Heart left ventricle (tissue), 16 donors: ENCODE measurements at regions not wholly inside any gene's neighbourhood (a gene's known extent, or its start where the extent isn't known, plus 50 kb on each side); places are given as distances from the start of the nearest gene placed in this dataset.

Experiments used
- ATAC-seq, 4 donors: fragments of 200-7000 bp; cut with Tn5 transposase; one replicate each; pipeline ENCODE4 v1.9.1; 2020 to 2022; ENCODE audit warnings: moderate library complexity in 4 of 4, mild to moderate bottlenecking in 3 of 4, moderate number of reproducible peaks in 1 of 4
- DNase-seq, 5 donors: peaks; one replicate each; pipeline ENCODE4 v3.0.0-alpha.2; 2020
- H3K27ac ChIP-seq, 12 donors: fragments of 200-600 bp; sonication (generic) in 4 of 12; one replicate each; pipeline versions ENCODE4 v1.5.0 to v1.8.0; 2016 to 2022; ENCODE audit warnings: mild to moderate bottlenecking in 2 of 12
- H3K27me3 ChIP-seq, 9 donors: fragments of 200-600 bp; sonication (generic) in 2 of 9; one replicate each; pipeline versions ENCODE4 v1.5.1 to v1.8.0; 2016 to 2022; ENCODE audit warnings: mild to moderate bottlenecking in 3 of 9
- H3K36me3 ChIP-seq, 9 donors: fragments of 200-600 bp; sonication (generic) in 2 of 9; one replicate each; pipeline versions ENCODE4 v1.5.0 to v1.8.0; 2018 to 2022; ENCODE audit warnings: mild to moderate bottlenecking in 2 of 9
- H3K4me1 ChIP-seq, 12 donors: fragments of 200-600 bp; sonication (generic) in 4 of 12; one replicate each; pipeline versions ENCODE4 v1.5.0 to v1.8.0; 2016 to 2022; ENCODE audit warnings: mild to moderate bottlenecking in 3 of 12
- H3K4me3 ChIP-seq, 12 donors: fragments of 200-600 bp; sonication (generic) in 4 of 12; one replicate each; pipeline versions ENCODE4 v1.5.0 to v1.8.0; 2017 to 2022; ENCODE audit warnings: mild to moderate bottlenecking in 9 of 12, moderate library complexity in 4 of 12
- H3K9me3 ChIP-seq, 12 donors: fragments of 200-600 bp; sonication (generic) in 4 of 12; one replicate each; pipeline versions ENCODE4 v1.5.0 to v1.8.0; 2016 to 2022; ENCODE audit warnings: mild to moderate bottlenecking in 1 of 12
- POLR2A ChIP-seq, 2 donors: fragments of 450-650 bp; IDR thresholded peaks; one replicate each; pipeline ENCODE4 v1.6.1; 2017; ENCODE audit warnings: antibody characterized with exemption in 2 of 2, mild to moderate bottlenecking in 2 of 2, moderate library complexity in 2 of 2
- WGBS, 4 donors: extraction: QIAGEN DNeasy Blood & Tissue Kit in 2 of 4; methylation state at CpG; one replicate each; pipeline versions ENCODE4 v1.1.5 to v1.1.7; 2013 to 2018; 5-methylcytosine and 5-hydroxymethylcytosine counted together
- intact Hi-C, 10 donors: fragments of 100-400 bp; cut with DNase I; formaldehyde crosslinking; loops; one replicate each; pipeline versions ENCODE4 v1.11.1 to v1.14.2; 2022
- TF ChIP-seq, protein P1 (sequence below), 12 donors: fragments of 200-600 bp; sonication (generic) in 4 of 12; IDR thresholded peaks; one replicate each; pipeline versions ENCODE4 v1.5.0 to v1.8.0; 2018 to 2022; ENCODE audit warnings: antibody characterized with exemption in 12 of 12, mild to moderate bottlenecking in 5 of 12
- donor health status: ischemic (EF 13 %, LVEDD 7.1; RV severe dilation, severe dysfunction).
- donor health status: healthy with polysubstance abuse.
- donor health status: DM: no; HTN: yes; CAD: no.
- donor health status: DM: no; HTN: no; CAD: no.
- donor health status: ischemic (EF 25% LVEDD 6.9; RV normal size, moderate dysfunction).
- donor health status: ischemic (EF 25% LVEDD 5.7; RV mildly dilated, moderate dysfunction).
- donor health status: healthy.
- donor health status: DM: yes; HTN: yes; CAD: no.
- donor health status: ischemic (EF 35%, LVEDD 5.7; RV mildly dilated, moderate dysfunction).
- donor health status: nonischemic (EF 11% LVEDD 7.7; RV severe dilation, severe dysfunction).
- donor health status: DM: yes; HTN: yes; CAD: no.
- donor health status: PGD.
- donor health status: ischemic (EF 29% LVEDD 5.4; RV normal size, mild dysfunction).
- donor health status: nonischemic (EF 23%, LVEDD 6.1; RV moderate dilation, normal function).

- Histone ChIP-seq H3K4me3 (no peak overlapping the region), H3K9me3 (peaks cover 0 to 13% (median 4%) of the 10 kb centered on the region in 12 donors), H3K36me3 (no peaks in the 10 kb centered on the region), H3K27ac (no peak overlapping the region), H3K4me1 (no peaks in the 10 kb centered on the region), H3K27me3 (no peaks in the 10 kb centered on the region)
- TF ChIP-seq, protein P1, sequence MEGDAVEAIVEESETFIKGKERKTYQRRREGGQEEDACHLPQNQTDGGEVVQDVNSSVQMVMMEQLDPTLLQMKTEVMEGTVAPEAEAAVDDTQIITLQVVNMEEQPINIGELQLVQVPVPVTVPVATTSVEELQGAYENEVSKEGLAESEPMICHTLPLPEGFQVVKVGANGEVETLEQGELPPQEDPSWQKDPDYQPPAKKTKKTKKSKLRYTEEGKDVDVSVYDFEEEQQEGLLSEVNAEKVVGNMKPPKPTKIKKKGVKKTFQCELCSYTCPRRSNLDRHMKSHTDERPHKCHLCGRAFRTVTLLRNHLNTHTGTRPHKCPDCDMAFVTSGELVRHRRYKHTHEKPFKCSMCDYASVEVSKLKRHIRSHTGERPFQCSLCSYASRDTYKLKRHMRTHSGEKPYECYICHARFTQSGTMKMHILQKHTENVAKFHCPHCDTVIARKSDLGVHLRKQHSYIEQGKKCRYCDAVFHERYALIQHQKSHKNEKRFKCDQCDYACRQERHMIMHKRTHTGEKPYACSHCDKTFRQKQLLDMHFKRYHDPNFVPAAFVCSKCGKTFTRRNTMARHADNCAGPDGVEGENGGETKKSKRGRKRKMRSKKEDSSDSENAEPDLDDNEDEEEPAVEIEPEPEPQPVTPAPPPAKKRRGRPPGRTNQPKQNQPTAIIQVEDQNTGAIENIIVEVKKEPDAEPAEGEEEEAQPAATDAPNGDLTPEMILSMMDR (IDR thresholded peaks at IDR 0.05): no peak
- TF ChIP-seq POLR2A (IDR thresholded peaks at IDR 0.05): no peak
- WGBS, 4 donors: 64 to 77% (median 73%) methylated on average over 5 of the region's 5 CpGs
- no peak for ATAC-seq
- no peak for DNase-seq
- intact Hi-C loops: no loop called here
These were observed 191.2 kb downstream of the ACTL7B start for GRCh38 chr9:108664309-108665255.

GRCh38 chr9:108663422-108663821, 192.4 kb downstream of the ACTL7B start:
- no peak overlapping the region for H3K4me3 ChIP-seq
- H3K9me3 ChIP-seq: peaks cover 0 to 24% (median 16%) of the 10 kb centered on the region in 12 donors
- no peak for ATAC-seq
- 59 to 72% (median 70%) methylated on average over 2 of the region's 2 CpGs for WGBS, 4 donors
- H3K27me3 ChIP-seq: no peaks in the 10 kb centered on the region
- intact Hi-C loops: no loop called here
- H3K27ac ChIP-seq: no peak overlapping the region
- no peak for DNase-seq
- H3K4me1 ChIP-seq: no peaks in the 10 kb centered on the region
- TF ChIP-seq, protein P1 (IDR thresholded peaks at IDR 0.05): no peak
- no peak for TF ChIP-seq POLR2A (IDR thresholded peaks at IDR 0.05)
- H3K36me3 ChIP-seq: no peaks in the 10 kb centered on the region

- ATAC-seq: no peak
- no peak for DNase-seq
- H3K4me1 ChIP-seq: no peaks in the 10 kb centered on the region
- TF ChIP-seq, protein P1 (IDR thresholded peaks at IDR 0.05): no peak
- peaks cover 0 to 26% (median 18%) of the 10 kb centered on the region in 12 donors for H3K9me3 ChIP-seq
- no peak overlapping the region for H3K27ac ChIP-seq
- 82 to 91% (median 88%) methylated on average over 4 of the region's 4 CpGs for WGBS, 4 donors
- H3K27me3 ChIP-seq: no peaks in the 10 kb centered on the region
- intact Hi-C loops: no loop called here
- no peaks in the 10 kb centered on the region for H3K36me3 ChIP-seq
- no peak overlapping the region for H3K4me3 ChIP-seq
These were observed 192.8 kb downstream of the ACTL7B start for GRCh38 chr9:108662956-108663355.

- TF ChIP-seq, protein P1 (IDR thresholded peaks at IDR 0.05): no peak
- TF ChIP-seq POLR2A (IDR thresholded peaks at IDR 0.05): no peak
- Histone ChIP-seq H3K27ac (no peak overlapping the region), H3K27me3 (no peaks in the 10 kb centered on the region), H3K4me1 (no peaks in the 10 kb centered on the region), H3K36me3 (no peaks in the 10 kb centered on the region), H3K9me3 (peaks cover 0 to 26% (median 18%) of the 10 kb centered on the region in 12 donors), H3K4me3 (no peak overlapping the region)
- intact Hi-C loops: no loop called here
- WGBS, 4 donors: 67 to 80% (median 72%) methylated on average over 6 of the region's 6 CpGs
- DNase-seq (no peak), ATAC-seq (no peak)
These were observed 193.5 kb downstream of the ACTL7B start for GRCh38 chr9:108662091-108662875.
